SU-DHL-6 (cell line): ENCODE measurements at regions not wholly inside any gene's neighbourhood (a gene's known extent, or its start where the extent isn't known, plus 50 kb on each side); places are given as distances from the start of the nearest gene placed in this dataset.

ENCODE experiments used
- H2AFZ ChIP-seq: fragments of 200-600 bp; sonication (generic); 2 replicates; pipeline ENCODE4 v1.6.1; 2014; ENCODE audit warnings: low read depth, mild to moderate bottlenecking, moderate library complexity, mixed read lengths, antibody characterized with exemption, low read length; ENCODE audit not compliant: severe bottlenecking
- H3F3A ChIP-seq: fragments of 200-600 bp; shearing (Covaris generic); 2 replicates; pipeline ENCODE4 v1.6.0; 2016; ENCODE audit warnings: antibody characterized with exemption, mild to moderate bottlenecking; ENCODE audit not compliant: insufficient read depth
- H3K27ac ChIP-seq: fragments of 200-600 bp; sonication (generic); 2 replicates; pipeline ENCODE4 v1.5.1; 2016; ENCODE audit warnings: low read depth, mild to moderate bottlenecking, low read length, moderate library complexity, mixed read lengths
- H3K27me3 ChIP-seq: fragments of 200-600 bp; sonication (generic), shearing (Covaris generic); 2 replicates; pipeline ENCODE4 v1.6.0; 2014; ENCODE audit warnings: mild to moderate bottlenecking, low read length
- H3K36me3 ChIP-seq: fragments of 200-600 bp; sonication (generic); 2 replicates; pipeline ENCODE4 v1.6.1; 2014; ENCODE audit warnings: mild to moderate bottlenecking, low read length, mixed read lengths
- H3K4me2 ChIP-seq: fragments of 300-600, 200-600 bp; shearing (Covaris generic), sonication (generic); 2 replicates; pipeline ENCODE4 v1.6.0; 2014; ENCODE audit warnings: low read length, low read depth, mild to moderate bottlenecking; ENCODE audit not compliant: poor library complexity, severe bottlenecking
- H3K4me3 ChIP-seq: fragments of 200-600 bp; sonication (generic); 2 replicates; pipeline ENCODE4 v1.5.1; 2014; ENCODE audit warnings: antibody characterized with exemption, low read length, mild to moderate bottlenecking, mixed read lengths; ENCODE audit not compliant: insufficient read depth, poor library complexity, severe bottlenecking
- H3K79me2 ChIP-seq: fragments of 200-600 bp; sonication (generic); 2 replicates; pipeline ENCODE4 v1.6.1; 2014; ENCODE audit warnings: mild to moderate bottlenecking, low read length, moderate library complexity; ENCODE audit not compliant: insufficient read depth
- H3K9ac ChIP-seq: fragments of 200-600 bp; sonication (generic); 2 replicates; pipeline ENCODE4 v1.7.0; 2014; ENCODE audit warnings: mild to moderate bottlenecking, low read length
- H3K9me2 ChIP-seq: fragments of 200-600 bp; sonication (generic); replicated peaks from 2 replicates; pipeline ENCODE4 v1.6.1; 2014; ENCODE audit warnings: low read length; ENCODE audit not compliant: insufficient read depth
- H3K9me3 ChIP-seq: fragments of 200-600 bp; sonication (generic); 2 replicates; pipeline ENCODE4 v1.6.1; 2014; ENCODE audit warnings: low read length, mixed read lengths; ENCODE audit not compliant: insufficient read depth
- H4K20me1 ChIP-seq: fragments of 200-600 bp; sonication (generic); 2 replicates; pipeline ENCODE4 v1.6.1; 2014; ENCODE audit warnings: low read depth, mild to moderate bottlenecking, antibody characterized with exemption, low read length, moderate library complexity, mixed read lengths
- CTCF ChIP-seq: fragments of 200-600 bp; sonication (generic); IDR thresholded peaks from one replicate; pipeline ENCODE4 v1.5.1; 2017; ENCODE audit warnings: antibody characterized with exemption, mild to moderate bottlenecking, low read length, moderate library complexity; ENCODE audit not compliant: insufficient read depth, poor library complexity, severe bottlenecking
- EZH2phosphoT487 ChIP-seq: fragments of 200-600 bp; sonication (generic), shearing (Covaris generic); conservative IDR thresholded peaks from 2 replicates; pipeline ENCODE4 v1.6.1; 2018; ENCODE audit warnings: mild to moderate bottlenecking, antibody characterized with exemption, low read length, moderate library complexity, mixed read lengths

- Histone ChIP-seq H3K9me3 (no peaks in the 10 kb centered on the region), H4K20me1 (no peaks in the 10 kb centered on the region), H3K27me3 (no peaks in the 10 kb centered on the region), H3K9ac (no peak overlapping the region), H3K36me3 (no peaks in the 10 kb centered on the region), H2AFZ (no peak overlapping the region), H3K27ac (no peak overlapping the region), H3K4me3 (no peak overlapping the region), H3K79me2 (no peaks in the 10 kb centered on the region), H3K4me2 (no peak overlapping the region), H3F3A (no peaks in the 10 kb centered on the region), H3K9me2 (no peaks in the 10 kb centered on the region)
- TF ChIP-seq EZH2phosphoT487 (no peak), CTCF (no peak)
Observed at GRCh38 chr10:56934515-56934914, 573.5 kb upstream of the ZWINT start.

GRCh38 chr10:56928714-56929113, 567.7 kb upstream of the ZWINT start:
- no peak overlapping the region for H2AFZ ChIP-seq
- H3K4me3 ChIP-seq, result no peak overlapping the region
- no peak overlapping the region for H3K9ac ChIP-seq
- H3K27me3 ChIP-seq, result no peaks in the 10 kb centered on the region
- no peaks in the 10 kb centered on the region for H3K36me3 ChIP-seq
- no peaks in the 10 kb centered on the region for H3K9me2 ChIP-seq
- TF ChIP-seq EZH2phosphoT487 (no peak), CTCF (no peak)
- no peaks in the 10 kb centered on the region for H4K20me1 ChIP-seq
- H3K4me2 ChIP-seq, result no peak overlapping the region
- no peaks in the 10 kb centered on the region for H3F3A ChIP-seq
- H3K27ac ChIP-seq, result no peak overlapping the region
- H3K79me2 ChIP-seq, result no peaks in the 10 kb centered on the region
- no peaks in the 10 kb centered on the region for H3K9me3 ChIP-seq

GRCh38 chr10:56927701-56928100, 566.6 kb upstream of the ZWINT start:
- no peaks in the 10 kb centered on the region for H3K36me3 ChIP-seq
- H3K9me2 ChIP-seq, result no peaks in the 10 kb centered on the region
- H3K27ac ChIP-seq, result no peak overlapping the region
- H3F3A ChIP-seq, result no peaks in the 10 kb centered on the region
- no peaks in the 10 kb centered on the region for H4K20me1 ChIP-seq
- H3K4me3 ChIP-seq, result no peak overlapping the region
- H3K9ac ChIP-seq, result no peak overlapping the region
- TF ChIP-seq CTCF (no peak), EZH2phosphoT487 (no peak)
- H3K9me3 ChIP-seq, result no peaks in the 10 kb centered on the region
- H3K79me2 ChIP-seq, result no peaks in the 10 kb centered on the region
- no peaks in the 10 kb centered on the region for H3K27me3 ChIP-seq
- no peak overlapping the region for H2AFZ ChIP-seq
- H3K4me2 ChIP-seq, result no peak overlapping the region
